ENCODE measurements at regions not wholly inside any gene's neighbourhood (a gene's known extent, or its start where the extent isn't known, plus 50 kb on each side); places are given as distances from the start of the nearest gene placed in this dataset.

DNA sequence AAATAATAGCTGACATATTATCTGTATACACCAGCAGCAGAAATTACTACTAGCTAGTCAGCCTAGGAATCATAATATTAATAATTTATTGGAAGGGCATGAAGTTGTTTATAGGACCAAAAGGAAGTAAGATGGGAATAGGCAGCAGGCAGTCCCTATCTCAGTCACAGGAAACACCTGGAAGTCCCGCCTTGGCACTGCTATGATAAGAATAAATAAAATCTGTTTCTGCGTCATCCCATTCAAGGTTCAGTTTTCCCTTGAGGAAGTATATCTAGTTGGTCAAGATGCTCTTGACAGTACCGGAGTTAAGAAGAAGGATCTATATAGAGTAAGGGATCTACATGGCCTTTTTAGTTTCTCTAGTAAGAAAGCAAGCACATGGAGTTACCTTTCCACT lies 830.8 kb downstream of the DIAPH3 start:
- no TSS peak for BruUV-seq (replicated peaks)
- intact Hi-C loops (cut with micrococcal nuclease; ENCODE audit: unreplicated experiment) (no loop called here), in situ Hi-C loops (cut with HindIII; ENCODE audit: extremely low pct_ligation_motif_present, low pct_unique_long_range_greater_than_20kb) (no loop called here)
- H3K4me1 ChIP-seq (ENCODE audit: insufficient read depth, low read length): no peaks in the 10 kb centered on the region
- ATAC-seq: no peak
- no peaks in the 10 kb centered on the region for H3K27me3 ChIP-seq (ENCODE audit: control insufficient read depth in 1 of 2, insufficient read depth in 2 of 2, low read length in 2 of 2)
- H3K9ac ChIP-seq (ENCODE audit: insufficient read depth, low read depth, low read length): no peak overlapping the region
- no peak for DNase-seq (ENCODE audit: low spot score)
- FAIRE-seq: no peak
- ChIA-PET CTCF (ENCODE audit: low intra/inter-chr PET ratio, low total read pairs) (no interaction called here), POLR2A (no interaction called here)
- H3K4me2 ChIP-seq (ENCODE audit: low read depth, low read length): no peak overlapping the region
- H3K27ac ChIP-seq (ENCODE audit: extremely low read length, insufficient read depth, low read length): no peak overlapping the region
- no peak overlapping the region for H2AFZ ChIP-seq (ENCODE audit: low read length)
- TF ChIP-seq, protein P1, sequence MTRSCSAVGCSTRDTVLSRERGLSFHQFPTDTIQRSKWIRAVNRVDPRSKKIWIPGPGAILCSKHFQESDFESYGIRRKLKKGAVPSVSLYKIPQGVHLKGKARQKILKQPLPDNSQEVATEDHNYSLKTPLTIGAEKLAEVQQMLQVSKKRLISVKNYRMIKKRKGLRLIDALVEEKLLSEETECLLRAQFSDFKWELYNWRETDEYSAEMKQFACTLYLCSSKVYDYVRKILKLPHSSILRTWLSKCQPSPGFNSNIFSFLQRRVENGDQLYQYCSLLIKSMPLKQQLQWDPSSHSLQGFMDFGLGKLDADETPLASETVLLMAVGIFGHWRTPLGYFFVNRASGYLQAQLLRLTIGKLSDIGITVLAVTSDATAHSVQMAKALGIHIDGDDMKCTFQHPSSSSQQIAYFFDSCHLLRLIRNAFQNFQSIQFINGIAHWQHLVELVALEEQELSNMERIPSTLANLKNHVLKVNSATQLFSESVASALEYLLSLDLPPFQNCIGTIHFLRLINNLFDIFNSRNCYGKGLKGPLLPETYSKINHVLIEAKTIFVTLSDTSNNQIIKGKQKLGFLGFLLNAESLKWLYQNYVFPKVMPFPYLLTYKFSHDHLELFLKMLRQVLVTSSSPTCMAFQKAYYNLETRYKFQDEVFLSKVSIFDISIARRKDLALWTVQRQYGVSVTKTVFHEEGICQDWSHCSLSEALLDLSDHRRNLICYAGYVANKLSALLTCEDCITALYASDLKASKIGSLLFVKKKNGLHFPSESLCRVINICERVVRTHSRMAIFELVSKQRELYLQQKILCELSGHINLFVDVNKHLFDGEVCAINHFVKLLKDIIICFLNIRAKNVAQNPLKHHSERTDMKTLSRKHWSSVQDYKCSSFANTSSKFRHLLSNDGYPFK (CRISPR knock-in tag; IDR thresholded peaks at IDR 0.05; ENCODE audit: borderline replicate concordance): no peak
- TF ChIP-seq DNMT3B (CRISPR knock-in tag; conservative IDR thresholded peaks at IDR 0.05): no peak
- TF ChIP-seq, protein P2, sequence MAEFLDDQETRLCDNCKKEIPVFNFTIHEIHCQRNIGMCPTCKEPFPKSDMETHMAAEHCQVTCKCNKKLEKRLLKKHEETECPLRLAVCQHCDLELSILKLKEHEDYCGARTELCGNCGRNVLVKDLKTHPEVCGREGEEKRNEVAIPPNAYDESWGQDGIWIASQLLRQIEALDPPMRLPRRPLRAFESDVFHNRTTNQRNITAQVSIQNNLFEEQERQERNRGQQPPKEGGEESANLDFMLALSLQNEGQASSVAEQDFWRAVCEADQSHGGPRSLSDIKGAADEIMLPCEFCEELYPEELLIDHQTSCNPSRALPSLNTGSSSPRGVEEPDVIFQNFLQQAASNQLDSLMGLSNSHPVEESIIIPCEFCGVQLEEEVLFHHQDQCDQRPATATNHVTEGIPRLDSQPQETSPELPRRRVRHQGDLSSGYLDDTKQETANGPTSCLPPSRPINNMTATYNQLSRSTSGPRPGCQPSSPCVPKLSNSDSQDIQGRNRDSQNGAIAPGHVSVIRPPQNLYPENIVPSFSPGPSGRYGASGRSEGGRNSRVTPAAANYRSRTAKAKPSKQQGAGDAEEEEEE (CRISPR knock-in tag; IDR thresholded peaks at IDR 0.05; ENCODE audit: borderline replicate concordance): no peak
- no peak for TF ChIP-seq ZFP82 (CRISPR knock-in tag; IDR thresholded peaks at IDR 0.05; ENCODE audit: borderline replicate concordance)
- no peak for TF ChIP-seq ZMYM4 (CRISPR knock-in tag; IDR thresholded peaks at IDR 0.05)
- TF ChIP-seq ZSCAN25 (CRISPR knock-in tag; IDR thresholded peaks at IDR 0.05): no peak
- TF ChIP-seq EHMT2 (IDR thresholded peaks at IDR 0.05; ENCODE audit: borderline replicate concordance, low read depth, low read length): no peak
- TF ChIP-seq ZNF468 (CRISPR knock-in tag; IDR thresholded peaks at IDR 0.05): no peak
- H3K79me2 ChIP-seq (ENCODE audit: insufficient read depth, low read length): no peaks in the 10 kb centered on the region
- no peaks in the 10 kb centered on the region for H3K36me3 ChIP-seq (replicated peaks in 1 of 2; ENCODE audit: control insufficient read depth in 1 of 2, insufficient read depth in 2 of 2, low read length in 2 of 2)
- no peaks in the 10 kb centered on the region for H3K9me3 ChIP-seq (ENCODE audit: low read length)
- WGBS (ENCODE audit: low lambda C conversion rate): 36% methylated on average over 3 of the region's 3 CpGs
- no peak overlapping the region for H3K4me3 ChIP-seq (replicated peaks in 1 of 3; ENCODE audit: insufficient read depth in 1 of 3, low read depth in 2 of 3, low read length in 3 of 3)
- no peaks in the 10 kb centered on the region for H4K20me1 ChIP-seq (ENCODE audit: insufficient read depth, low read length)

Data from HepG2 (cell line).